Spinal cord (tissue), 9 donors: ENCODE measurements at regions not wholly inside any gene's neighbourhood (a gene's known extent, or its start where the extent isn't known, plus 50 kb on each side); places are given as distances from the start of the nearest gene placed in this dataset.

Experiments
- DNase-seq, 6 donors: peaks; one replicate each; pipeline versions ENCODE4 v3.0.0 to v3.0.0-alpha.2; 2013 to 2015; ENCODE audit warnings: low spot score in 6 of 6, low read depth in 4 of 6
- H3K27ac ChIP-seq: one replicate; pipeline ENCODE4 v1.5.1; 2013; ENCODE audit warnings: low read depth, low read length, control low read depth
- H3K27me3 ChIP-seq: one replicate; pipeline ENCODE4 v1.6.1; 2013; ENCODE audit warnings: low read length; ENCODE audit not compliant: control insufficient read depth, insufficient read depth
- H3K36me3 ChIP-seq: one replicate; pipeline ENCODE4 v1.6.1; 2013; ENCODE audit warnings: low read length; ENCODE audit not compliant: control insufficient read depth, insufficient read depth
- H3K4me1 ChIP-seq: one replicate; pipeline ENCODE4 v1.6.1; 2013; ENCODE audit warnings: low read length; ENCODE audit not compliant: control insufficient read depth, insufficient read depth
- H3K4me3 ChIP-seq: one replicate; pipeline ENCODE4 v1.5.1; 2013; ENCODE audit warnings: low read depth, low read length, control low read depth
- H3K9me3 ChIP-seq: one replicate; pipeline ENCODE4 v1.6.1; 2013; ENCODE audit warnings: low read length; ENCODE audit not compliant: control insufficient read depth, insufficient read depth
- WGBS: methylation state at CpG from one replicate; pipeline ENCODE4 v1.1.5; 2013; ENCODE audit warnings: missing lambda C conversion rate; ENCODE audit not compliant: insufficient coverage; 5-methylcytosine and 5-hydroxymethylcytosine counted together
- donor health status: healthy.

DNA sequence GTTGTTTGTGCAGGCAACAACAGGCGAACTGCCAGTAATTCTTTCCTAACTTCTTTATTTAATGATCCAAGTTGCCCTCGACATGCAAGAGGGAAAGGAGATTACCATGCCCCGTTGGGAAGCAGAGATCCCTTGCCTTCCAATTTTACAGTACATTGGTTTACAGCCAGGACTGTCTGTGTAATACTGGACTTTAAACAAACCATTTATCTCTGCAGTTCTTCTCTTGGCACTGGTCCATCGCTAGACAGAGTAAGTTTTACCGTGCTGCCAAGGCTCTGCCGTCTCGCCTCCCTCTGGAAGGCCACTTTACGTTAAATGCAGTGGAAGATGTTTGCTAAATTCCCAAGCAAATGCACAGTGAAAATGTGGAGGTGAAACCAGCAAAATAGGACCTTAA, 660.3 kb upstream of the PRKX start:
- peak in 4 of 6 donors; percentile 19 to 80 (median 36) for DNase-seq
- H3K27ac ChIP-seq = no peak overlapping the region
- H3K36me3 ChIP-seq = no peaks in the 10 kb centered on the region
- H3K9me3 ChIP-seq = no peaks in the 10 kb centered on the region
- no peaks in the 10 kb centered on the region for H3K27me3 ChIP-seq
- no peak overlapping the region for H3K4me3 ChIP-seq
- 25% methylated on average over 6 of the region's 8 CpGs for WGBS
- no peaks in the 10 kb centered on the region for H3K4me1 ChIP-seq

DNA sequence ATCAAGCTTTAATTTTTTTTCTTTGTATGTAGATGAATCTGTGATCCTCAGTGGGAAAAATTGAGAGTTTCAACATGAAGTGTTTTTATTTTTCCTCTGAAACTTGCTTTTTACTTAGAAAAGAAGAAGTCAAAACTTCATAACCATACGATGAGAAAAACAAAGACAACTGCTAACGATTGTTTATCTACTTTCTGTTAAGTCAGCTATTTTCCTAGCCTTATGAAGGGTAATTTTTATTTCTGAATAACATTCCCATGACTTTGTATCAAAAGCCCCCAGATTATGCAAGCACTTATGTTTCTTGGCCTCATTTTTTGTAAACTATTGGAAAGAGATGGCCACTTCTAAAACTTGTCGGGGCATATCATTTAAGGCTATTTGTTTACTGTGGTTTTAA, 645.1 kb upstream of the PRKX start:
- DNase-seq = no peak
- no CpG with 5 or more reads among the region's 3 CpGs for WGBS

DNA sequence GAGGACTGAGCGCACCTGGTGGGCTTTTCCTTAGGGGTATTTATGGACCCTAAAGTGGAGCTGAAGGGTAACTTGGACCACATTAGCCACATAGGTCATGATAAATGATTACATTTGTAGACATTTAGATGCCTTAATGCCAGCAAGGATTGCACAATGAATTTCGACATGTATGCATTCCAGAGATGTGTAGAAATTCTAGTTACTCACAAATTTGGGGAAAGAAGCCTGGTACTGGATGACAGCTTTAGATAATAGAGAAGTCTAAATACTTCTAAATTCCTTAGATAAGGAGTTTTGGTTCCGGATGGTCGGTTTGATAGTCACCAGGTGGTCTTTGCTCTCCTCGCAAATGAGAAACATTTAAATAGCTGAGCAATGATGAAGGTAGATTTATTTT, 609.5 kb upstream of the PRKX start:
- H3K27me3 ChIP-seq = no peaks in the 10 kb centered on the region
- no peaks in the 10 kb centered on the region for H3K9me3 ChIP-seq
- H3K36me3 ChIP-seq = no peaks in the 10 kb centered on the region
- WGBS = 100% methylated on average over 1 of the region's 5 CpGs
- DNase-seq = no peak
- no peak overlapping the region for H3K27ac ChIP-seq
- H3K4me1 ChIP-seq = no peaks in the 10 kb centered on the region
- no peak overlapping the region for H3K4me3 ChIP-seq

More for the DNA sequence above, 645.1 kb upstream of the PRKX start:
- no peaks in the 10 kb centered on the region for H3K36me3 ChIP-seq
- H3K27me3 ChIP-seq = no peaks in the 10 kb centered on the region
- H3K27ac ChIP-seq = no peak overlapping the region
- no peaks in the 10 kb centered on the region for H3K4me1 ChIP-seq
- no peak overlapping the region for H3K4me3 ChIP-seq
- no peaks in the 10 kb centered on the region for H3K9me3 ChIP-seq

DNA sequence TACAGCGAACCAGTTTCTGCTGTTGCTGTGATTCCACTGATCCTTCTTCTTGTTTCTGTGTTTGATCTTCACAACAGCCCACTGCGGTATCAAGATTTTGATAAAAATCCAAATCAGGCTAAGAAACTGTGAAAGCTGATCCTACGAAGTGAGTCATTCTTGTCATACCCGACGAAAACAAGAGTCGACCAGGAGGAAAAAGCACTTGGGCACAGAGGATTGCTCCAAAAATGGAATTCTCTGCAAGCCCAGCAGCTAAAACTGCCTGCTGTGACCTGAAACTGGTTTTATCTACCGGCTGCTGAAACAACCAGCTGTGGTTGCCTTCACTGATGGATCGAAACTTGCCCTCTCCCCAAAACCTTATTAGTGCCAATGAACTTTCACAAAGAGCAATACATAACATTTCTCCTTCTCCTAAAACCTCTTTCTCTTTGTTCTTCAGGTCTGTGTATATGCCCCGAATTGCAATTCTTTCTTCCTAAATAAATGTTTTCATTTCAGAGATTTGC, 607.0 kb upstream of the PRKX start:
- Histone ChIP-seq H3K36me3 (no peaks in the 10 kb centered on the region), H3K27ac (no peak overlapping the region), H3K4me3 (no peak overlapping the region), H3K9me3 (no peaks in the 10 kb centered on the region), H3K27me3 (no peaks in the 10 kb centered on the region), H3K4me1 (no peaks in the 10 kb centered on the region)
- DNase-seq = peak in 1 of 6 donors; percentile 3
- 71% methylated on average over 8 of the region's 9 CpGs for WGBS

DNA sequence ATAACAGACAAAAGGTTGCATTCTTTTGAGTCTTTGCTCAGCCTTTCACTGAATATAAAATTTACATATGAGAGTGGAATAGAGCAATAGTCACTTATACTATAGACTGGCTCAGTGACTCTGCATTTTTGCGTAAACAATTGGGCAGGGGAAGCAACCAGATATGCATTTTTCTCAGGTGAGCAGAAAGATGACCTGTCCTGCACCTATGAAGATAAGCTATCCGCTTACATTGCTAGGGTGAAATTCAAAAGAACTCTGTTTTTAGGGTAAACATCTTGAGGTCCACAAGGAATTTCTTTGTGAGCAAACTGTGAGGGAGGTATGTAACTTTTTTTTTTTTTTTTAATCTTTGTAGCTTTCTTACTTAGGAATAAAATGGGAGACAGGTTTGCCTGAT, 602.4 kb upstream of the PRKX start:
- Histone ChIP-seq H3K9me3 (no peaks in the 10 kb centered on the region), H3K27me3 (no peaks in the 10 kb centered on the region), H3K36me3 (no peaks in the 10 kb centered on the region), H3K27ac (no peak overlapping the region), H3K4me1 (no peaks in the 10 kb centered on the region), H3K4me3 (no peak overlapping the region)
- DNase-seq = no peak
- WGBS = 82% methylated on average over 2 of the region's 2 CpGs

DNA sequence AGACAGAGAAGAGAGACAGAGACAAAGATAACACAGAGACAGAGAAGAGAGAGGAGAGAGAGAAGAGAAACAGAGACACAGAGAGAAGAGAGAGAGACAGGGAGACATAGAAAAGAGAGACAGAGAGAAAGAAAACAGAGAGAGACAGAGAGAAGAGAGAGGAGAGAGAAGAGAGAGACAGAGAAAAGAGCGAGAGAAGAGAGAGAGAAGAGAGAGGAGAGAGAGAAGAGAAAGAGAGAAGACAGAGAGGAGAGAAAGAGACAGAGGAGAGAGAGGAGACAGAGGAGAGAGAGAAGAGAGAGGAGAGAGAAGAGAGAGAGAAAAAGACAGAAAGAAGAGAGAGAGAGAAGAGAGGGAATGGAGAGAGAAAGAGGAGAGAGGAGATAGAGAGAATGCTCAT, 601.1 kb upstream of the PRKX start:
- H3K4me1 ChIP-seq = no peaks in the 10 kb centered on the region
- DNase-seq = no peak
- no peaks in the 10 kb centered on the region for H3K36me3 ChIP-seq
- H3K9me3 ChIP-seq = no peaks in the 10 kb centered on the region
- 100% methylated on average over 1 of the region's 1 CpG for WGBS
- no peaks in the 10 kb centered on the region for H3K27me3 ChIP-seq
- no peak overlapping the region for H3K27ac ChIP-seq
- no peak overlapping the region for H3K4me3 ChIP-seq

DNA sequence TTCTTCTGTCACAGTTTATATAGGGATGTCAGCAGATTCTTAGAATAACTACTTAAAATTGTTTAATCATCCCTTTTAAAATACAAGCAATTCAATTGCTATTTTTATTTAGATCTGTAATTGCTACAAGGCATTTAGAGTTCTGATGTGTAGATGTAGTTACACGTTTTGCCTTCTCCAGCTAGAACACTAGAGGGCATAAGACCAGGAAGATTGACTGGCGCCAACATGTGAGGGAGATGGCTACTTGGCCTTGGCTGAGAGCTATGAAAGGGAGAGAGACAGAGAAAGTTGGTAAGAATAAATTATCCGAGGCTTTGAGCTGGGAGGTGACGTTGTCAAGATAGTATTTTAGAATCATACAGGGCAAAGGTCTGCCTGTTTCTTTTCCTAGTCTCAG, 563.7 kb upstream of the PRKX start:
- H3K4me3 ChIP-seq = no peak overlapping the region
- H3K36me3 ChIP-seq = no peaks in the 10 kb centered on the region
- no peaks in the 10 kb centered on the region for H3K9me3 ChIP-seq
- DNase-seq = no peak
- no peak overlapping the region for H3K27ac ChIP-seq
- no peaks in the 10 kb centered on the region for H3K4me1 ChIP-seq
- 69% methylated on average over 2 of the region's 4 CpGs for WGBS
- H3K27me3 ChIP-seq = no peaks in the 10 kb centered on the region

DNA sequence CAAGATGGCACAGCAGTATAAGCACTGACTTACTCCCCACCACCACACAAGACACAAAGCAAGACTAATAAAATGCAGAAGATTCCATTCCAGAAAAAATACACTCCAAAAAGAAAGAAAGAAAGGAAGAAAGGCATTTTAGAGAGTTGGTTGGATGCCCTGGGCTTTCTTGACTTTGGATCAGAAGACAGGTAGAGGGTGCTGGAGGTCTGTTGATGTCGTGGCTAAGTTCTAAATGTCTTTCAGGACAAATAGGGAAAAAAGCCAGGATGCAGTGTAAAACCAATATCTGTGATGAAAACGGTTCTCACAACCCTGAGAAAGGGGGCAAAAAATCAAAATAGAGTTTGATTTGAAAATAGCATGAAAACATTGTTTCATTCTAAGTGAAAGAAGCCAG, 555.2 kb upstream of the PRKX start:
- no peaks in the 10 kb centered on the region for H3K4me1 ChIP-seq
- H3K4me3 ChIP-seq = no peak overlapping the region
- H3K27me3 ChIP-seq = no peaks in the 10 kb centered on the region
- no peaks in the 10 kb centered on the region for H3K9me3 ChIP-seq
- H3K36me3 ChIP-seq = no peaks in the 10 kb centered on the region
- peak in 2 of 6 donors; percentile 9 to 27 for DNase-seq
- H3K27ac ChIP-seq = no peak overlapping the region
- 40% methylated on average over 1 of the region's 2 CpGs for WGBS

DNA sequence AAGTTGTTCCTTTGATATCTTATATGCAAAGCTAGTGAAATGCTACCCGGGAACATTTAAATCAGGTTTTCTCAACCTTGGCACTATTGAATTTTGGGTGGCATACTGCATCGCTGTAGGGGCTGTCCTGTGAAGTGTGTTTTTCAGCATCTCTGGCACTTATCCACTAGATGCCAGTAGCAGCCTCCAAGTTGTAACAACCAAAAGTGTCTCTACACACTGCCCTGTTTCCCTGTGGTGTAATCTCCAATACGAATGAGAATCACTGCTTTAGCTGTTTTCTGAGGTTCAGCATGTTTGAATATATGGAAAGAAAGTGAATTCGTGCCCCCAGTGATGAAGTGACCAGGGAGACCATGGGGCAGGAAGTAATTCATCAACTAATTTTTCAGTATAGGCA, 551.6 kb upstream of the PRKX start:
- DNase-seq = no peak
- Histone ChIP-seq H3K36me3 (no peaks in the 10 kb centered on the region), H3K27ac (no peak overlapping the region), H3K4me3 (no peak overlapping the region), H3K4me1 (no peaks in the 10 kb centered on the region), H3K27me3 (no peaks in the 10 kb centered on the region), H3K9me3 (no peaks in the 10 kb centered on the region)
- 69% methylated on average over 2 of the region's 4 CpGs for WGBS

DNA sequence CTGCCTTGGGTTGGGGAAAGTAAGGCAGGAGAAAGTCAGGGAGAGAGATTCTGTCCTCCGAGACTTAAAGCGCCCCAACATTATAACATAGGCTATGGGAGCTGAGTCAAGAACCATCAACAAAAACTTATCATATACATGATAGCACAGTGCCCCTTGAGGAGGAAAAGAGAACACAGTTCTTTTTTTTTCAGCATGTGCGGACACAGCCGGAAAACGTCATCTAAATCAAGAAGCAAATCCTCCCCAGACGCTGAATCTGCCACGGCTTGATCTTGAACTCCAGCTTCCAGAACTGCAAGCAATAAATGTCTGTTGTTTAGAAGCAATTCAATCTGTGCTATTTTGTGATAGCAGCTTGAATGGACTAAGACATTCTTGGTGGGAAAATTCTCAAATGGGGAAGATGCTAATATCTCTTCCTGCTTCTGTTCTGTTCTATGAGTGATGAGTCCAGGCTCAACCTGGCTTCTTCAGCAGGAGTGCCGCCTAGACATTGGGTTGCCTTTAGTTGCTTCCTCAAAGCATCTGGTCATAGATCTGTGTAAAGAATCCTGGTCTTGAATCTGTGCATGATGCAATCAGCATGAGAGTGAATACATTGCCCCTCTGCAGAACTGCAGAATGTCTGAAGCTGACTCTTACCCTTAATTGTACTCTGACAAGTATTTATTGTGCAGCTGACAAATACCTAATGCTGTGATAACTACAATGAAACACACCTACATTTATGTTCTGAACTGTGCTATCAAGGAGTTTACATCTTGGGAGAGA, 549.8 kb upstream of the PRKX start:
- DNase-seq = peak in 3 of 6 donors; percentile 2 to 50 (median 23)
- Histone ChIP-seq H3K9me3 (no peaks in the 10 kb centered on the region), H3K27ac (no peak overlapping the region), H3K36me3 (no peaks in the 10 kb centered on the region), H3K27me3 (no peaks in the 10 kb centered on the region), H3K4me3 (no peak overlapping the region), H3K4me1 (no peaks in the 10 kb centered on the region)
- no CpG with 5 or more reads among the region's 8 CpGs for WGBS
